K562 (cell line): ENCODE measurements at regions not wholly inside any gene's neighbourhood (a gene's known extent, or its start where the extent isn't known, plus 50 kb on each side); places are given as distances from the start of the nearest gene placed in this dataset.

Experiments used
- KAT7 ChIP-seq: sonication (generic); formaldehyde crosslinking; IDR thresholded peaks from 2 replicates; pipeline ENCODE4 v1.8.0; 2022; ENCODE audit warnings: missing genetic modification reagents, mild to moderate bottlenecking, borderline replicate concordance
- PRMT5 ChIP-seq: sonication (generic); formaldehyde crosslinking; IDR thresholded peaks from 2 replicates; pipeline ENCODE4 v1.5.0; 2020; ENCODE audit warnings: missing genetic modification reagents
- TF ChIP-seq, protein P1 (sequence below): fragments of 250-450 bp; sonication (Bioruptor Pico); IDR thresholded peaks from 2 replicates; pipeline ENCODE4 v1.5.0; 2021
- TF ChIP-seq, protein P2 (sequence below): fragments of 150-350 bp; conservative IDR thresholded peaks from 2 replicates; pipeline ENCODE4 v1.6.1; 2014; ENCODE audit warnings: low read length

DNA sequence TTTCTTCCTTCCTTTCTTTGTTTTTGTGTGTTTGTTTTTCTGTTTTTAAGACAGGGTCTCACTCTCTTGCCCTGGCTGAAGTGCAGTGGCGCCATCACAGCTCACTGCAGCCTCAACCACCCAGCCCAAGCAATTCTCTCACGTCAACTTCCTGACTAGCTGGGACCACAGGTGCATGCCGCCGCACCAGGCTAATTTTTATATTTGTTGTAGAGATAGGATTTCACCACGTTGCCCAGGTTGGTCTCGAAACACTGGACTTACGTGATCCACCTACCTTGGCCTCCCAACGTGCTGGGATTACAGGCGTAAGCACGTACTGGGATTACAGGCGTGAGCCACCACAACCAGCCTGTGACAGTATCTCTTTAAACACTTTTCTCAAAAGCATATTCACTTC lies 120.7 kb downstream of the DKK1 start:
- TF ChIP-seq PRMT5 (CRISPR knock-in tag) (no peak), KAT7 (no peak)
- TF ChIP-seq, protein P1, sequence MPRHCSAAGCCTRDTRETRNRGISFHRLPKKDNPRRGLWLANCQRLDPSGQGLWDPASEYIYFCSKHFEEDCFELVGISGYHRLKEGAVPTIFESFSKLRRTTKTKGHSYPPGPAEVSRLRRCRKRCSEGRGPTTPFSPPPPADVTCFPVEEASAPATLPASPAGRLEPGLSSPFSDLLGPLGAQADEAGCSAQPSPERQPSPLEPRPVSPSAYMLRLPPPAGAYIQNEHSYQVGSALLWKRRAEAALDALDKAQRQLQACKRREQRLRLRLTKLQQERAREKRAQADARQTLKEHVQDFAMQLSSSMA (CRISPR knock-in tag) = no peak
- TF ChIP-seq, protein P2, sequence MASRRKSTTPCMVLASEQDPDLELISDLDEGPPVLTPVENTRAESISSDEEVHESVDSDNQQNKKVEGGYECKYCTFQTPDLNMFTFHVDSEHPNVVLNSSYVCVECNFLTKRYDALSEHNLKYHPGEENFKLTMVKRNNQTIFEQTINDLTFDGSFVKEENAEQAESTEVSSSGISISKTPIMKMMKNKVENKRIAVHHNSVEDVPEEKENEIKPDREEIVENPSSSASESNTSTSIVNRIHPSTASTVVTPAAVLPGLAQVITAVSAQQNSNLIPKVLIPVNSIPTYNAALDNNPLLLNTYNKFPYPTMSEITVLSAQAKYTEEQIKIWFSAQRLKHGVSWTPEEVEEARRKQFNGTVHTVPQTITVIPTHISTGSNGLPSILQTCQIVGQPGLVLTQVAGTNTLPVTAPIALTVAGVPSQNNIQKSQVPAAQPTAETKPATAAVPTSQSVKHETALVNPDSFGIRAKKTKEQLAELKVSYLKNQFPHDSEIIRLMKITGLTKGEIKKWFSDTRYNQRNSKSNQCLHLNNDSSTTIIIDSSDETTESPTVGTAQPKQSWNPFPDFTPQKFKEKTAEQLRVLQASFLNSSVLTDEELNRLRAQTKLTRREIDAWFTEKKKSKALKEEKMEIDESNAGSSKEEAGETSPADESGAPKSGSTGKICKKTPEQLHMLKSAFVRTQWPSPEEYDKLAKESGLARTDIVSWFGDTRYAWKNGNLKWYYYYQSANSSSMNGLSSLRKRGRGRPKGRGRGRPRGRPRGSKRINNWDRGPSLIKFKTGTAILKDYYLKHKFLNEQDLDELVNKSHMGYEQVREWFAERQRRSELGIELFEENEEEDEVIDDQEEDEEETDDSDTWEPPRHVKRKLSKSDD = no peak
